ENCODE measurements at regions not wholly inside any gene's neighbourhood (a gene's known extent, or its start where the extent isn't known, plus 50 kb on each side); places are given as distances from the start of the nearest gene placed in this dataset.

DNA sequence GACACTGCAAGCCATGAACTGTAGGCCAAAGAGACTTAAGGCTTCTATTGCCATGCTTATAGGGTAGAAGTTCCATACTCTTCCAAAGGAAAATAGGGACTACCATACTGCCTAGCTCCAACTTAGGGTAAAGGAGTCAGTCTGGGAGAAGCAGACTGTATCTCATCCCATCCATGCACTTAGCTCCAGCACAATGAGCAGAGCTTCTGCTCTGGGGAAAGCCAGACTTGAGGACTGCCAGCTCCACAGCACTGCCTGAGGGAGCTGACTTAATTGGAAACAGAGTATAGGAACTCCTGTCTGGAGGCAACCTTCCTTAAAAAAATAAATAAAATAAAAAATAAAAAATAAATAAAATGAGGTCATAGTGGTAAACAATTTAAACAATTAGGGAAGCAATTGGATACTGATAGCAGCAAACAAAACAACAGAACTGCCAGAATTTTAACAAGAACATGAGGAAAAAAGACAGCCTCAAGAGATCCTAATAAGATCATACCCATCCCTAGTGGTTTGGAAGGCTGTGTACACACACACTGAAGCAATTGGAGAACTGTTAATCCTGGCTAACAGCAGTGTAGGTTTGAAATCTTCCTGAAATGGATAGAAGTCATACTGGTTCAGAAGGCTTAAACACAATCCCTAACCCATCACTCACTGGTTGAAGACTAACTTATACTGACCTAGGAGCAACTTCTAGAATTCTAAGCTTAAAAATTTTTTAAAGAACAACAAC lies 550.1 kb downstream of the TBC1D4 start:
- DNase-seq: no peak

DNA sequence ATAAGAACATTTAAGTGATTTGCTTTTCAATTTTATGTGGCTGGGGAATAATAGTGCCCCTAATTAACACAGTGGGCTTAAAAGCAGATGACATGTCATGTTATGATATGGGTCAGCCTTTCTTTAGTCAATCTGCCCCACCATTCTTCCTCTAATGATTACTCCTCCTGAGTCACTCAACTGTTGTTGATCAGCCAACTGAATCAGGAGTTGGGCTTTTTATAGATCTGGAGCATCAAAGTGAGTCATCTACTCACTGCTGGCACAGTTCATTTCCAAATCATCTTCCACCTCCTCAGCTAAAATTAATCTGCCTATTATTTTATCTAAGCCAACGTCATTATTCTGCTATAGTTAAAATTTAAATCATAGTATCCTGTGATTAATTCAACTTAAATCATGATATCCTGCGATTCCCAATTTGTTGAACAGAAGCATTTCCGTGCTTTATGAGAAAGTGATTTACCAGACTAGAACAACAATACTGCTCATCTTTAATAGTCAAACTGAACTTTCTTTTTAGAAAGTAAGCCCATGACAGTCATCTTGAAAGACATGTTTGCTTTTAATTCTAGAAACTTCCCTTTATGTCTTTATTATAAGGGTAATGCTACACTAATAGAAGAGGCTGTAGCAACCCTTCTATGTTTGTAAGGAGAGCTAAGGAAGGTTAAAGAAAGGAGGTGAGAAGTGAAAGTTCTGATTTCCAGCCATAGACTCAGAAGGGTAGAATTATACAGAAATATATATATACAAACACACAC lies 551.4 kb downstream of the TBC1D4 start:
- no peak for DNase-seq

- DNase-seq: no peak
Measured at GRCh38 chr13:74929436-74929835, 552.5 kb downstream of the TBC1D4 start.

DNA sequence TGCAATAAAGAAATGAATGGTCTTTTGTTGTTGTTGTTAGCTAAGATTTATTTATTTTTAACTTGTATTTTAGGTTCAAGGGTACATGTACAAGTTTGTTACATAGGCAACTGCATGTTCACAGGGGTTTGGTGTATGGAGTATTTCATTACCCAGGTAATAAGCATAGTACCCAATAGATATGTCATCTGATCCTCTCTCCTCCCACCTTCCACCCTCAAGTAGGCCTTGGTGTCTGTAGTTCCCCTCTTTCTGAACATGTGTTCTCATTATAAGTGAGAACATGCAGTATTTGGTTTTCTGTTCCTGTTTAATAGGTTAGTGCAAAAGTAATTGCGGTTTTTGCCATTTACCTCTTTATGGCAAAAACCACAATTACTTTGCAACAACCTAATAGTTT lies 554.1 kb downstream of the TBC1D4 start:
- no peak for DNase-seq

DNA sequence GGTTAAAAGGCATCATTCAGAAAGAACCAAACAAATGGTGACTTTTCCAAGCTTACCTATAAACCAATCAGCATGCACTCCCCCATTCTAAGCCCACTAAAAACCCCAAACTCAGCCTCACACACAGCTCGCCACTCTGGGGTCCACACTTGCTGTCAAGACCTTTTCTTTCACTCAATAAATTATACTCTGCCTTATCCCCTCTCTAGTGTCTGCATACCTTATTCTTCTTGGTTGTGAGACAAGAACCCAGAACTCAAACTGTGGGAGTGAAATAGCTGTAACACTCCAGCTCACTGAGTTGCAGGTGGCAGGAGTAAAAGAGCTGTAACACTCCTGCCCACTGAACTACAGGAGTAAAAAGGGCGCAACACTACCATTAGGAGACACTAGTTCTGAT lies 559.0 kb downstream of the TBC1D4 start:
- DNase-seq: no peak

- no peak for DNase-seq
Measured at GRCh38 chr13:74921326-74921725, 560.6 kb downstream of the TBC1D4 start.

- no peak for DNase-seq
Measured at GRCh38 chr13:74920920-74921319, 561.0 kb downstream of the TBC1D4 start.

- DNase-seq: no peak
Measured at GRCh38 chr13:74920361-74920760, 561.6 kb downstream of the TBC1D4 start.

- no peak for DNase-seq
Measured at GRCh38 chr13:74919914-74920313, 562.1 kb downstream of the TBC1D4 start.

DNA sequence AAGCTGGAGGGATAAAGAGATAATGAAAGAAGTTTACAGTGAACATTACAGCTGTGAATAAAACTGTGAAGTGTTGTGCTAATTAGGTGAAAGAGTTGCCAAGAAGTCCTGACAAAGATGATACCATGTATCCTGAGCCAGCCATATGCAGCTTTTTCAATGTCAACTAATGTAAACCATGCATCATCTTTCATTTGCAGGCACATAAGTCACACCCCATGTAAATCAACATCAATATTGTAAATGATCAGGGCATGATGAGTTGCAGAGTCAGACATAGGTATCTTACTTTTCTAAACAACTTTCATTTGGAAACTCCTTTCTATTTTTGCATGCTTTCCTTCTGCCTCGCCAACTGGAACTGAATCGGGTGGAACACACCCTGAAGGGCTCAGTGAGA lies 569.1 kb downstream of the TBC1D4 start:
- DNase-seq: no peak

GRCh38 chr13:74910415-74910814 lies 571.6 kb downstream of the TBC1D4 start:
- no peak for DNase-seq

DNA sequence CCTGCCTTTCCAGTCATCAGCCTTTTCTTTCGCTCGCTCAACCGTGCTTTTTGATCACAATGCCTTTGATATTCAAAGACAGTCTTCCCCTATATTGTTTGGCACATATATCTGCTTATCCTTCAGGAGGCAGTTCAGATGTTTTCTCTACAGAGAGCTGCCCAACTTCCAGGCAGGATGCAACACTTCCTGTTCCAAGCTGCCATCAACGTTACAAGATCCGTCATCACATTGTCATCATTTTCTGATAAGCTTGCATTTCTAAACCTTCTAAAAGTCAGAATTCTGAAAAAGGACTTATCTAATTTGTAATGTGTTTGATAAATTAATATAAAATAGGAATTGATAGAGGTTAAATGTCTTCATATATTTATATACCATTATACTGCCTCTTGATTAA lies 574.2 kb downstream of the TBC1D4 start:
- no peak for DNase-seq

DNA sequence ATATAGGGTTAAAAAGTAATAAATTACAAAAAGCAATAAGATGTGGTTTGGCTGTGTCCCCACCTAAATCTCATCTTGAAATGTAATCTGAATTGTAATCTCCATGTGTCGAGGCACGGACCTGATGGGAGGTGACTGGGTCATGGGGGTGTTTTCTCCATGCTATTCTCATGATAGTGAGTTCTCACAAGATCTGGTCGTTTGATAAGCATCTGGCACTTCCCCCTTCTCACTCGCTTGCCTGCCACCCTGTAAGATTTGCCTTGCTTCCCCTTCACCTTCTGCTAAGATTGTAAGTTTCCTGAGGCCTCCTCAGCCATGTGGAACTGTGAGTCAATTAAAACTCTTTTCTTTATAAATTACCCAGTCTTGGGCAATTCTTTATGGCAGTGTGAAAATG lies 577.4 kb downstream of the TBC1D4 start:
- no peak for DNase-seq

- no peak for DNase-seq
Measured at GRCh38 chr13:74895042-74895796, 586.8 kb downstream of the TBC1D4 start.

DNA sequence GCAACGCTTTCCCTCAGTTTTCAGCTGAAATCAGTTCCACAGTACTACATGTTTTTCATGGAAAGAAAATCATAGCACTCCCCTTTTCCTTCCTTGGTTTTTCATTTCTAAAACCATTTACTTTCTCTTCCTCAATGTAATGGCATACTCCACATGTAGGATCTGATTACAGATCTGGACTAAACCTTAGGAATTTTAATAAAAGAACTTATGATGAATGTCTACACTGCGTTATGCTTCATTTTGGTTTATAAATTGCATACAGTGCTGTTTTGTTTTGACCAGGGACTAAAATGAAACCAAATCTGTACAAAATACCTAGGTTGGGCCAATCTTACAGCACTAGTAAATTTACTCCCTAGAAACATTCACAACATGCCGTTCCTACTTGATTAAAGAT lies 589.9 kb downstream of the TBC1D4 start:
- DNase-seq: no peak

DNA sequence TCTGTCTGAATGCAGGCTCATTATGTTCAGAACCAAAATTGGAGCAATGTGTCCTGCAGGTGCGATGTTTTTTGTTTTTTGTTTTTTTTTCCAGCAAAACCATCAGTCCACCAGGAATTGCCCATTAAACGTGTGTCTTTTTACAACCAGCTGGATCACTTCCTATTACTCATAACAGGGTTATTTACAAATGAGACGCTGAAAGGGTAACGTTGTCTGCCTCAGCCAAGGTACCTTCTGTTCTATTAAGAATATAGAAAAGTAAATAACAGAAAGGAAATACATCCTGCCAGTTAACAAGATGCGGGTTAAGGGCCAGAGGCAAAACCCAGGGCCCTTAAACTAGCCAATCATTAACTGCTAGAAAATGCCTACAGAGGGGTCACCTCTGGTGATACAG lies 590.4 kb downstream of the TBC1D4 start:
- DNase-seq: no peak

DNA sequence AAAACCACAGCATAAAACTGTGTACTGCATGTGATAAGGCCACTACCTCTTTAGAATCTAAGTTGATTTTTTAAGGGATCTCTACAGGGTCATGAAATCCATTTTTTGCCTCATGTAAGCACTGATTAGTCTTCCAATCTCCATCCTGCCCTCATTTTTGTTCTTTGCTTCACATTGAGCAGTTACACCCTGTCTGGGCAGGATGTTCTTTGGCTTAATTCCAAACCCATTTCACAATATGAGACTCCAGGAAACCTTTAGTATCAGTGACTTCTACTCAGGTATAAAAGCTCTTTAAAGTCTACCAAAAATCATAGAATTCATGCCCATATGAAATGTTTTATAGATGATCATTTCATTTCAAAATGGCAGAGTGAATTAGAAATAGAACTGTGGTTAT lies 592.6 kb downstream of the TBC1D4 start:
- DNase-seq: no peak

DNA sequence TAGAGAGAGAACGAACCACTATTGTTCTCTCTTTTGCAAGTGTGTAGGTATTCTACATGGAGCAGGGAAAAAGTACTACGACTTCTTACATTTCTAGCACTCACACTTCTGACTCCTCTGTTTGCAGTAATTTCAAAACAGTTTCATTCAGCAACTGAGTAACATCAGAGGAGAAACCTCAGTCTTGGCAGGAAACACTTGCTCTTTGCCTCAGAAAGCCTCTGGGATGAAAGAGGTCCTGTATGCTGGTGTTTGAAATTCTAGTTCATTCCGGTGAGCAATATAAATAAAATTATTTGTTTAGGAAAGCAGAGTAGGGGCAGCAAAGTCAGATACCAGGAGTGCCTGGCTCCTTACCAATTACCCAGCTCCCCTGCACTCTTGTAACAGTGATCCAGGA lies 595.5 kb downstream of the TBC1D4 start:
- no peak for DNase-seq

- DNase-seq: no peak
Measured at GRCh38 chr13:74883834-74884233, 598.1 kb downstream of the TBC1D4 start.

DNA sequence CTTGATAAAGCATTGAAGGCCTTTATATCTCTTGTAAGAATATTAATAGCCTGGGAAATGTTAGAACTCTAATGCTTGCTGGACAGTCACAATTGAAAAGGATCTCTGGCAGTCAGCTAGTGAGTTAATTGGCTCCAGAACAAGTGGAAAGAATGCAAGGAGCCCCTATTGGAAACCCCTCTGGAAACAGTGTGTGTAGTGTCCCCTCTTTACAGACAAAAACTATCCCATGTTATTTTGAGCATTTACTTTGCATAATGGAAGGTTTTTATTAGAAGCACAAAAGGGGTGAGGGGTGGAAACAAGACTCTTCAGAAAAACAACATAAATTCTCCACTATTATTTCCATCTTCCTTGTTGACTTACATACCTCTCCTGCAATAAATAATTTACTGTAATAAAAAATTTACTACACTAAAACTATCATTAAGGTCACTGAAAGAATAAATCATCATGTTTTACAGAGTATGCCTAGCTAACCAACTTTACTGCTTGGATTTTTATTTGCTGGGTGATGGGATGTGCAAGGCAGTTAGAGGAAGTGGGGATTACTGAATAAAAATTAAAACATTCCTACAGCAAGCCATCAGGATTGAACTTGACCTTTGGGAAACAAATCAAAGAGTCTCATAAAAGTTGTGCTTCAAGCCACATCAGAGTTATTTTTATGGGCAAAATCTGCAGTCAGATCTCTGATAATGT lies 610.4 kb downstream of the TBC1D4 start:
- DNase-seq: no peak

DNA sequence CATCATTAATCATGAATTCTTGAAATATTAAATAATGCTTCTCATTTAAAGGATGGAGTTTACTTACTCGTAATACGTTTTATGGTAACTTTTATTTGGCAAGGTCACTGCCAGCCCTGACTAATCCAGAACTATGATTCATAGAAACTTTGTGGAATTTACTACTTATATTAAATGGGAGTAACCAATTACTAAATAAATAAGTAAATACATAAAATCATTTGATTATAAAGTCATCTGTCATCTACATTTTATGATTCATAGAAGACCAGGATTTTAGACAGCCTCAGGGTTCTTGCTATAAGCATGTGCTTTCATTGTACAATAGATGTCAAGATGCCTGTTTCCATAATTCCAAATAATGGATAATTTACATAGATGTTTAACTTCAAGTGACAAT lies 611.1 kb downstream of the TBC1D4 start:
- no peak for DNase-seq

GRCh38 chr13:74869846-74870245 lies 612.1 kb downstream of the TBC1D4 start:
- DNase-seq: no peak

- DNase-seq: no peak
Measured at GRCh38 chr13:74868049-74868448, 613.9 kb downstream of the TBC1D4 start.
